Peyer's patch (tissue), 4 donors: ENCODE measurements at regions not wholly inside any gene's neighbourhood (a gene's known extent, or its start where the extent isn't known, plus 50 kb on each side); places are given as distances from the start of the nearest gene placed in this dataset.

Source experiments
- POLR2A ChIP-seq, 2 donors: fragments of 450-650 bp; IDR thresholded peaks; one replicate each; pipeline ENCODE4 v1.5.1; 2017; ENCODE audit warnings: antibody characterized with exemption in 2 of 2, mild to moderate bottlenecking in 2 of 2, moderate library complexity in 2 of 2
- TF ChIP-seq, protein P1 (sequence below), 6 experiments: fragments of 450-650 bp in 4 of 6; fragments of 200-600 bp in 2 of 6; sonication (generic) in 1 of 6; IDR thresholded peaks; one replicate each; pipeline ENCODE4 v1.5.1; 2017 to 2019; ENCODE audit warnings: antibody characterized with exemption in 6 of 6, mild to moderate bottlenecking in 3 of 6, moderate library complexity in 1 of 6

- no peak for TF ChIP-seq POLR2A (IDR thresholded peaks at IDR 0.05)
- TF ChIP-seq, protein P1, sequence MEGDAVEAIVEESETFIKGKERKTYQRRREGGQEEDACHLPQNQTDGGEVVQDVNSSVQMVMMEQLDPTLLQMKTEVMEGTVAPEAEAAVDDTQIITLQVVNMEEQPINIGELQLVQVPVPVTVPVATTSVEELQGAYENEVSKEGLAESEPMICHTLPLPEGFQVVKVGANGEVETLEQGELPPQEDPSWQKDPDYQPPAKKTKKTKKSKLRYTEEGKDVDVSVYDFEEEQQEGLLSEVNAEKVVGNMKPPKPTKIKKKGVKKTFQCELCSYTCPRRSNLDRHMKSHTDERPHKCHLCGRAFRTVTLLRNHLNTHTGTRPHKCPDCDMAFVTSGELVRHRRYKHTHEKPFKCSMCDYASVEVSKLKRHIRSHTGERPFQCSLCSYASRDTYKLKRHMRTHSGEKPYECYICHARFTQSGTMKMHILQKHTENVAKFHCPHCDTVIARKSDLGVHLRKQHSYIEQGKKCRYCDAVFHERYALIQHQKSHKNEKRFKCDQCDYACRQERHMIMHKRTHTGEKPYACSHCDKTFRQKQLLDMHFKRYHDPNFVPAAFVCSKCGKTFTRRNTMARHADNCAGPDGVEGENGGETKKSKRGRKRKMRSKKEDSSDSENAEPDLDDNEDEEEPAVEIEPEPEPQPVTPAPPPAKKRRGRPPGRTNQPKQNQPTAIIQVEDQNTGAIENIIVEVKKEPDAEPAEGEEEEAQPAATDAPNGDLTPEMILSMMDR (IDR thresholded peaks at IDR 0.05) = no peak
Observed at GRCh38 chr10:78700816-78701520, 367.8 kb upstream of the ZMIZ1 start.
